DMS79 (cell line): ENCODE measurements at regions not wholly inside any gene's neighbourhood (a gene's known extent, or its start where the extent isn't known, plus 50 kb on each side); places are given as distances from the start of the nearest gene placed in this dataset.
"Not testable (repeated sequence)": the region's sequence is repeated elsewhere in the genome, so short reads cannot be mapped to it uniquely, and the experiment has no call there.

Source experiments
- DNase-seq: peaks from one replicate; lab custom pipeline; 2025; lab: John Stamatoyannopoulos, UW

GRCh38 chr2:138066139-138066806 lies 102.0 kb downstream of the HNMT start:
- no peak for DNase-seq

DNA sequence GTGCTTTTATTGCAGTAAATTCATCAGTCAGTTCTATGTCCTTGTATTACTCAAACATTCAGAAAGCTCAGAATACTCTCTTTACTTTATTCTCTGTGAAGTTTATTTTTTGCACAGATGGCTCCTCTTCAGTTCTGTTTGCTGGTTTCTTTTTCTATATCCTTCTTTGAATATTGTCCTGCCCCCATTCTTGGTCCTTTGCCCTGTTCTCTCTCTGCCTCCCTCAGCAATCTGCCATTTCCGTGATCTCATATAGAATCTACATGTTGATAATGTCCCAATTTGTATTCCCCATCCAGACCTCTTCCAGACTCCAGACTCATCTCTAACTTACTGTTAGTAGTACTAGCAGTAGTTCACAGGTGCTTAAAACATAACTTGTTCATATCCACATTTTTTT lies 102.6 kb downstream of the HNMT start:
- DNase-seq = no peak

GRCh38 chr2:138068669-138069068 lies 104.4 kb downstream of the HNMT start:
- DNase-seq = not testable (repeated sequence)

DNA sequence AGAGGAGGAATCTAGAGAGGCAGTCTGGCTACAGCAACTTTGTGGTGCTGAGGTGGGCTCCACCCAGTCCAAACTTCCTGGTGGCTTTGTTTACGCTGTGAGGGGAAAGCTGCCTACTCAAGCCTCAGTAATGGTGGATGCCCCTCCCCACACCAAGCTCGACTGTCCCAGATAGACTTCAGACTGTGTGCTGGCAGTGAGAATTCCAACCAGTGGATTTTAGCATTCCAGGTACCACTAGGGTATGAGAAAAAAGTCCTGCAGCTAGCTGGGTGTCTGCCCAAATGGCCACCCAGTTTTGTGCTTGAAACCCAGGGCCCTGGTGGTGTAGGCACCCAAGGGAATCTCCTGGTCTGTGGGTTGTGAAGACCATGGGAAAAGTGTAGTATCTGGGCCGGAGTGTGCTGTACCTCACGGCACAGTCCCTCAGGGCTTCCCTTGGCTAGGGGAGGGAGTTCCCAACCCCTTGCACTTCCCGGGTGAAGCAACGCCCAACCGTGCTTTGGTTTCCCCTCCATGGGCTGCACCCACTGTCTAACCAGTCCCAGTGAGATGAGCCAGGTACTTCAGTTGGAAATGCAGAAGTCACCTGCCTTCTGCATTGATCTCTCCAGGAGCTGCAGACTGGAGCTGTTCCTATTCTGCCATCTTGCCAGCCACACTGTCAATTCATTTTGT lies 106.9 kb downstream of the HNMT start:
- DNase-seq = peak; percentile 37

- DNase-seq = peak; percentile 97
These were observed 107.7 kb downstream of the HNMT start for GRCh38 chr2:138071720-138072719.

DNA sequence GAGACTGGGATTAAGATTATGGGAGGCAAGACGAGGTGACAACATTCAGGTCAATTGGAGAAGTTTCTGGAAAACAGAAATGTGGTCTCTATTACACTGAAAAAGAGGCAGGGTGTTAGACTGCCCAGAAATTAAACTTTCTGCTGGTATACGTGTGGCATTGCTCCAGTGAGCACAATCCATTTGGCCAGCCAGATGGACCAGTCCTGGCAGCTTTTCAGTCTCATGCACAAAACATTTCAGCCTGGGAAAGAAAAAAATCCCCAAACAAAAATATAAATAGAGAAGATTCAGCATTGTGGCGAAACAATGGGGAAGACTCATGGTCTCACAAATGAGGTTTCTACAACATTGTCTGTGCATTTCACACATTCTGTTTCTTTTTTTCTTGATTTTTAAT lies 113.9 kb downstream of the HNMT start:
- DNase-seq = no peak

- DNase-seq = no peak
These were observed 115.7 kb downstream of the HNMT start for GRCh38 chr2:138079976-138080375.

- no peak for DNase-seq
These were observed 117.2 kb downstream of the HNMT start for GRCh38 chr2:138081225-138082073.

DNA sequence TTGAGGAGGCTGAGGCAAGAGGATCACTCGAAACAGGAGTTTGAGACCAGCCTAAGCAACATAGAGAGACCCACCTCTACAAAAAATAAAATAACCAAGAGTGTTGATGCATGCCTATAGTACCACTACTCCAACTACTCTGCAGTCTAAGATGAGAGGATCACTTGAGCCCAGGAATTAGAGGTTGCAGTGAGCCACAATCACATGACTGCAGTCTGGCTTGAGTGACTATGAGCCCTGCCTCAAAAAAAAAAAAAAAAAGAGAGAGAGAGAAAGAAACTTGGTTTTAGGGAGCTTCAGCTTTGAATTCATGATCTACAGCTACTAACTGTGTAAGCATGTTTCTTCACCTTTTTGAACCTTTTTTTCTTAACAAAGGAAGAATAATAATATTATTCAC lies 119.9 kb downstream of the HNMT start:
- DNase-seq = no peak

DNA sequence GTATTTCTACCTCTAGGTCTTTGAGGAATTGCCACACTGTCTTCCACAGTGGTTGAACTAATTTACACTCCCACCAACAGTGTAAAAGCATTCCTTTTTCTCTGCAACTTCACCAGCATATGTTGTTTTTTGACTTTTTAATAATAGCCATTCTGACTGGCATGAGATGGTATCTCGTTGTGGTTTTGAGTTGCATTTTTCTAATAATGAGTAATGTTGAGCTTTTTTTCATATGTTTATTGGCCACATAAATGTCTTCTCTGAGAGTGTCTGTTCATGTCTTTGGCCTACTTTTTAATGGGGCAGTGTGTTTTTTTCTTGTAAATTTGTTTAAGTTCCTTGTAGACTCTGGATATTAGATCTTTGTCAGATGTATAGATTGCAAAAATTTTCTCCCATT lies 121.2 kb downstream of the HNMT start:
- not testable (repeated sequence) for DNase-seq

- peak; percentile 35 for DNase-seq
These were observed 122.3 kb downstream of the HNMT start for GRCh38 chr2:138086576-138086975.

GRCh38 chr2:138087751-138088593 lies 123.7 kb downstream of the HNMT start:
- peak; percentile 53 for DNase-seq

DNA sequence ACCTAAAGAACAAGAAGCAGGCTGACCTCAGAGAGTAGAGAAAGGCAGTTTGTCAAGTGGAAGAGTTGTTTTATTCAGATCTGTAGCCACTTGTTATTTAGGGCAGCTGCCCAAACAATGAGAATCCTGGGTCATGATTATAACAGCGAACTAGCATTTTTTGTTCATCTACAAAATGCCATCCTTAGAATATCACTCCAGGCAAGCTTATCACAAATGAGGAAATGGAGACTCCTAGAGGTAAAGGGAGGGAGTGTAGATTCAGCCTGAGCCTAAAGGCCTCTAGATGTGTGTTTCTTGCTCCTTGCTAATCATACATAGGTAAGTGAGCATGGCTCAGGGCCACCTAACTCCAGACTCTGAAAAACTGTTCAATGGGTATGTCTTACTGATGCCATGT lies 126.1 kb downstream of the HNMT start:
- no peak for DNase-seq

GRCh38 chr2:138093455-138093854 lies 129.2 kb downstream of the HNMT start:
- no peak for DNase-seq

DNA sequence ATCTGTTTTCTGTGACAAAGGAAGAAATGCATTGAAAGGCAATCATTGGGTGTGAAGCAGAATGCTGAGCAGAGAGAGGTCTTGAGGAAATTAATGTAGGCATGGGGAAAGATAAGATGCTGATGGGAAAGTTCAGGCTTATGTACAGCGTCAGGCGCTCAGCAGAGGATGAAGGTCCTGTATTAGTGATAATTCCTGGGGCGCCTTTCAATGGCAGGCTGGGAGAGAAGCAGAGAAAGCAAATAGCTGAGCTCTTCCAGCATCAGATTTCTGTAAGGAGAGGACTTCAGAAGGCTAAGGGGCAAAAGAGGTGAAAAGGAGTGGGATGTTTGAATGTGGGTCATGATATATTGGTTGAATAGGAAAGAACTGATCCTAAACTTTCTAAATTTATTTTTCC lies 129.8 kb downstream of the HNMT start:
- DNase-seq = no peak

DNA sequence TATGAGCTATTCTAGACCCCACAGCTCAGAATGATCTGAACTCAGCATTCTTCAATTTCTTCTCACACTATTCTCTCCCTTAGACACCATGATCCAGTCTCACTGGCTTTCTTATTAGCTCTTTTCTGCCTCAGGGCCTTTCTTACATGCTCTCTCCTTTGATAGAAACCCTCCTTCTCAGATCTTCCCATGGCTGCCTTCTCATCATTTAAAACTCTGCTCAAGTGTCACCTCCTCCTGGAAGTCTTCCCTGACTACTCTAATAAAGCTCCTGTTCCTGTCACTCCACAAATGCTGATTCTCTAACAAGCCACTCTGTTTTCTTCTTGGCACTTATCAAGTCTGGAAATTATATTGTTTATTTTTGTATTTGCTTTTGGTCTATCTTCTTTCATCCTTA lies 131.1 kb downstream of the HNMT start:
- DNase-seq = no peak

DNA sequence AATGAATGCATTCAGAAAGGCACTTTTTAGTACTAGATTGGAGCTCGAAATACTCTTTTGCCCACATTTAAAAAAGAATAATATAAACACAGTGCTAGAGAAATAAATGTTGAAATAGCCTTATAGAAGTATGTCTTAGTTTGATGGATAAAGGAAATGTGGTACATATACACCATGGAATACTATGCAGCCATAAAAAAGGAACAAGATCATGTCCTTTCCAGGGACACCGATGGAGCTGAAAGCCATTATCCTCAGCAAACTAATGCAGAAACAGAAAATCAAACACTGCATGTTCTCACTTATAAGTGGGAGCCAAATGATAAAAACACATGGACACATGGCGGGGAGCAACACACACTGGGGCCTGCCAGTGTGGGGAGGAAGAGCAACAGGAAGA lies 135.0 kb downstream of the HNMT start:
- not testable (repeated sequence) for DNase-seq

DNA sequence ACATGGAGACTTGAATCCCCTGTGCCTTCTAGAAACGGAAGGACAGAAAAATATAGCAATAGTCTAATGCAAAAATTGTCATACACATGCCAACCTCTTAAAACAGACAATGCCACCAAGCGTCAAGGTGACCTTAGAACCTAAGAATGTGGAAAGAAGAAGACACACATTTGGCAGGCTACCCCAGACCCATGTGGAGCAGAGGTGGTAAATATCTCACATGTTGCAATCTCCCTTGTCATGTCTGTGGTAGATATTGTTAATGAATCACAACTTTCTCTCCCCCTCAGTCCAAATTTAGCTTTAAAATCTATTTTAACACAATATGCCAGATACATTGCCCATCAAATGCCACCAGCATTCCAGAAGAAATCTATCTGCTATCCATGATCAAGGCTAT lies 137.4 kb downstream of the HNMT start:
- DNase-seq = no peak

DNA sequence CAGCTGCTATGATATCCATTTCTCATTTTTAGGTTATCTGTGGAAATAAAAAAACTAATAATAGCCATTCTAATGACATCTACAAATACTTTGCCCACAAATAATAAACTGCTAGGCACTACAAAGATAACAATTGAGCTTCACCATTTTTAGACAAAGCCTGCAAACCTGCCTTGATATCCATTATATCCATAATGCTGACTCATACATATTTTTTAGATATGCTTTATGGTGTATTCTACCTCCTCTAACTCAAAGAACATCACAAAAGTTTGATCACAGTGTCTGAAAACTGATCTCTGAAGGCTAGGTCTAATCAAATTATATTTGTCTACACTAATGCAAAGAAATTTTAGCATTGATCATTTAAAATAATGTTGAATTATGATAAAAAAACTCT lies 138.4 kb downstream of the HNMT start:
- DNase-seq = no peak

DNA sequence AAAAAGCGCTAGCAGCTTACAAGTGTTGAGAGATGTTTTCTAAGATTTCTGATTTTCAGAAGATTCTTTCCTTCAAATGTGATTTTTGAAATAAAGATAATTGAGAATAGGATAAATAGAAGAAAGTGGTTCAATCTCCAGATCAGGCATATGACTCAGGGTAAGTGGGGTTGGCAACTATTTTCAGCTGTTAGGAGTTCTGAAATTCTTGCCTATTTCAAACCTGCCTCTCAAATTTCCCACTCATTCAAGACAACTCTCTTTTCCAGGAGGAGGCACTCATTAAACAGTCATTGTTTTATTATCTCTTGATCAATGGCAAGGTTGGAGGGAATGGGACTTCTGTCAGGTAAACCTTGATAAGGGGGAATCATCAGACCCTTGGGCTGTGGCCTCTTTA lies 138.9 kb downstream of the HNMT start:
- no peak for DNase-seq

GRCh38 chr2:138104071-138104470 lies 139.8 kb downstream of the HNMT start:
- no peak for DNase-seq
